LNCAP (cell line): ENCODE measurements at regions not wholly inside any gene's neighbourhood (a gene's known extent, or its start where the extent isn't known, plus 50 kb on each side); places are given as distances from the start of the nearest gene placed in this dataset.

Experiments used
- TF ChIP-seq, protein P1 (sequence below): fragments of 450-650 bp; IDR thresholded peaks from 2 replicates; pipeline ENCODE4 v1.5.1; 2017; ENCODE audit warnings: mild to moderate bottlenecking

DNA sequence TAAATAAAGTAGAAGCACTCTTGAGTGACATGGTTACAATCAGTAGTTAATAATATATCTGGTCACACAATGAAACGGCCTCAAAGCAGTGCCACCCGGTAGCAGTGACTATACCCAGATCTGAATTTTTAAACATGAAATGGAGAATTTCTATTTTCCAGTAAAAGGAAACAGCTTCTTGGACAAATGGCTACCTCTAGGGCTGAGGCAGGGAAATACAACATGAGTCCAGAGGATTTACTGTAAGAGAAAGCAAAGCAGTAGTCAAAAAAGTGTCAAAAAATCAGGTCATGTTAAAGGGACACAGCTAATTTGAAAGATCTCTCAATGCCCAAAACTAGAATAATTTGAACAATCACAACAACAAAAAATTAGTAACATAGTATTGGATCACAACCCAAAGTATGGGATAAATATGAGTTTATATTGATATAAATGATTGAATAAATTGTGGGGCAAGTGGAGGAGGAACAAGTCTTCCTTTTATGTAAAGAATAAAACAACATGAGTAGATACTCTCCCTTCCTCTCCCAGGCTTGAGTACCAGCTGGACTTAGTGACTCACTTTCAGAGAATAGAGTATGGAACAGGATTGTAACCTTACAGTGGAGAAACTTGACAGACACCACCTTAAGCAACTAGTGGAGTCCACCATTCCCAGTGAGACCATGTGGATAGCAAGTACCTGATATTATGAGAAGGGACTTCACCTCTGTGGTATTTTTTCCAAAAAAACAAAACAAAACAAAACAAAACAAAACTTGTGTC, 180.8 kb downstream of the MBD2 start:
- TF ChIP-seq, protein P1, sequence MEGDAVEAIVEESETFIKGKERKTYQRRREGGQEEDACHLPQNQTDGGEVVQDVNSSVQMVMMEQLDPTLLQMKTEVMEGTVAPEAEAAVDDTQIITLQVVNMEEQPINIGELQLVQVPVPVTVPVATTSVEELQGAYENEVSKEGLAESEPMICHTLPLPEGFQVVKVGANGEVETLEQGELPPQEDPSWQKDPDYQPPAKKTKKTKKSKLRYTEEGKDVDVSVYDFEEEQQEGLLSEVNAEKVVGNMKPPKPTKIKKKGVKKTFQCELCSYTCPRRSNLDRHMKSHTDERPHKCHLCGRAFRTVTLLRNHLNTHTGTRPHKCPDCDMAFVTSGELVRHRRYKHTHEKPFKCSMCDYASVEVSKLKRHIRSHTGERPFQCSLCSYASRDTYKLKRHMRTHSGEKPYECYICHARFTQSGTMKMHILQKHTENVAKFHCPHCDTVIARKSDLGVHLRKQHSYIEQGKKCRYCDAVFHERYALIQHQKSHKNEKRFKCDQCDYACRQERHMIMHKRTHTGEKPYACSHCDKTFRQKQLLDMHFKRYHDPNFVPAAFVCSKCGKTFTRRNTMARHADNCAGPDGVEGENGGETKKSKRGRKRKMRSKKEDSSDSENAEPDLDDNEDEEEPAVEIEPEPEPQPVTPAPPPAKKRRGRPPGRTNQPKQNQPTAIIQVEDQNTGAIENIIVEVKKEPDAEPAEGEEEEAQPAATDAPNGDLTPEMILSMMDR: no peak

DNA sequence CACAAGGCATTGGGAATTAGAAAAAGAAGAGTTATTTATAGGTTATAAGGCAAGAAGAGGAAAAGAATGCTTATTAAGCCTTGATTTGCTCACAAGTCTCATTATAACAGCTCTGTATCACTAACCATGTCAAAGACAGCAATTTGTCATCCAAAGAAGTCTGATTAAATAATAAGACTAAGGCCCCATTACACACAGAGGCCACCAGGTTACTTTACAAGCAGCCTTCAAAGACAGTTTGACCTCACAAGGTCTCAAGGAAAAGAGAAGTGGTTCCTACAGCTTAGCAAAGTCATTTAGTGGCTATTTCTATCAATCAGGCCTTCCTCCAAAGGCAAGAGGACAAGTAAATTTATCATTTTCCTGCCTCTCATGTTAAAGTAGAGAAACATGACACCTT, 188.5 kb downstream of the MBD2 start:
- TF ChIP-seq, protein P1: no peak

DNA sequence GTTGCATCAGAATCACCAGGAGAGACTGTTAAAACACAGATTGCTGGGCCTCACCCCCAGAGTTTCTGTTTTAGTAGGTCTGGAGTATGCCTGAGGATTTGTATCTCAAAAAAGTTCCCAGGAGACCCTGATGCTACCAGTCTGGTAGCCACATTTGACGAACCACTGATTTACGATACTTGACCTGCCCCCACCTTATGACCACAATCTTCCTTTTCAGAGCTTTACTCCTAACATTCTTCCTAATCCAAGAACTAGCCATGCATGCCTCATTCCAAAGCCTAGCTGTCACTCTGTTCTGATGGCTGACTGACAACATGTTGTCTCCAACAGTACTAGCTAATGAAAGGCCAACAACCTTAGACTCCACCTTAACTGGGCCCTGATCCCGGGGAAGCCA, 191.4 kb downstream of the MBD2 start:
- TF ChIP-seq, protein P1: no peak

DNA sequence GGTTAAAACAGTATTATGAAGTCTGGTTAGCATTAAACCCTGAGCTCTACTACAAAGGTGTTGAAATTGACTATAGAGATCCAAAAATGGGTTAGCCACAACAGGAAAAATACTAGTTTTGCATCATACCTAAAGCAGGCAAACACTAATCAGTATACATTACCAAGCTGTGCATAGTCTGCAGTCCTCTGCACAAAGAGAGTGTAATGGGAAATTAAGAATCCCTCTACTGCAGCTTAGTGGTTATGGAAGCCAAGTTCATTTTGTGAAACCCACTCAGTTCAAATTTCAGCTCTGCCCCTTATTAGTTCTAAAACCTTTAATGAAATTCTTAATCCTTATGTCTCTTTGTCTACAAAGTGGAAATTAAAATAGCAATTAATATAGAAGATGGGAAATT, 192.1 kb downstream of the MBD2 start:
- TF ChIP-seq, protein P1: no peak

DNA sequence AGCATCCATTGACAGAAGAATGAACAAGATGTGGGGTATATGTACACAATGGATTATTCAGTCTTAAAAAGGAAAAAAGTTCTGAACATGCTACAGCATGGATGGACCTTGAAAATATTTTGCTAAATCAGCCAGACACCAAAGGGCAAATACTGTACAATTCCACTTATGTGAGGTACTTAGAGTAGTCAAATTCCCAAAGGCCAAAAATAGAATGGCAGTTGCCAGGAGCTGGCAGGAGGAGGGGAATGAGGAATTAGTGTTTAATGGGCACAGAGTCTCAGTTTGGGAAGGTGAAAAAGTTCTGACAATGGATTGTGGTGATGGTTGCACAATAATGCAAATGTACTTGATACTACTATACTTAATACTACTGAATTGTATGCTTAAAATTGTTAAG, 193.2 kb downstream of the MBD2 start:
- TF ChIP-seq, protein P1: no peak

DNA sequence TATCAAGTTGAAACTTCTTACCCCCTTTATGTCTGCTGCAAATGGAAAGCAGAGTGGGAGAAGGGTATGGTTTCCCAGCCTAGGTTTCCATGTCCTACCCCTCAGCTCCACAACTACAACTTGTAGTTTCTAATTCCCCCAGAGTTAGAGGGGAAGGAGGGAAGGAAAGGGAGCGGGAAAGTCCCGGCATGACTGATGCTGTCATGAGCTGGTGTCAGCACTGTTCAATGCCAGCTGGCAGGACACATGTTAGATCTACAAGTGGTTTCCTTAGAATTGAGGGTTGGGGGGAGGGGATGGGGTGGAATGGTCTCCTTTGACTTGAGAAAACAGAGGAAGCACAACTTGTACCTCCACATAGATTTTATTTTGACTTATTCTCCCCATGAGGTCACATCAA, 194.0 kb downstream of the MBD2 start:
- TF ChIP-seq, protein P1: no peak

DNA sequence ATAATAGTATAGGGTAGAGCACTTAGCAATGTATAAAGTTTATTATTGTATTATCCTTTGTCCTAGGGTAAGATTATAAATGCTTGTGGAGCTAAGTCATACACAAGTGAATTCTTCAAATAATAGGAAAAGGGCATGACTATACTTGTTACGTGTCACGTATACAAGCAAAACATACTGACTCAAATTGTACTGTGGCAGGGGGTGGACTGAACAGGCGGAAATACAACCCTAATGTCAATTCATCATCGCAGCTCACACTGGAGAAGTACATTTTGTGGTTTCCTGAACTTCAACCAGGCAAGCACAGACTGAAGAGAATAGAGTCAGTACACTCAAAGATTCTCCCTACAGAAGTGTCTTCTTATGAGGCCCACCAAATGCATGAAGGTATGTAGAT, 201.0 kb downstream of the MBD2 start:
- TF ChIP-seq, protein P1: no peak

DNA sequence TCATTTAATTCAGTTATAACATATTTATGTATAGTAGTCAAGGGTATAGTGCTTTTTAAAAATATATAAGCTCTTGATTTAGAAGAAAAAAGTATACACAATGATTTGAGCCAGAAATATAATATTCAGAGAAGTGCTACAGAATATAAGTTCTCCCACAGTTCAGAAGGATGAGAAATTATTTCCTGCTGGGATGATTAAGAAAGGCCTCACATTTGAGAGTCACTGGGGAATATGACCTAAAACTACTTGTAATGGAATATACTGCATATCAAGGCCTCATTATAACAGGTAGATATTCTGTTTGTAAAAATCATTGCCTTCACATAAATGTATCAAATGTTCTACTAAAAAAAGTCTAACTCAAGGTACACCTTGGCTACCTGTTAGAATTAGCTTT, 203.5 kb downstream of the MBD2 start:
- TF ChIP-seq, protein P1: no peak
